DOHH2 (cell line): ENCODE measurements at regions not wholly inside any gene's neighbourhood (a gene's known extent, or its start where the extent isn't known, plus 50 kb on each side); places are given as distances from the start of the nearest gene placed in this dataset.

Experiments
- CTCF ChIP-seq: fragments of 200-600 bp; sonication (generic); IDR thresholded peaks from one replicate; pipeline ENCODE4 v1.5.1; 2014; ENCODE audit warnings: antibody characterized with exemption, mild to moderate bottlenecking, low read depth, low read length; ENCODE audit not compliant: poor library complexity, severe bottlenecking
- EZH2phosphoT487 ChIP-seq: fragments of 200-600 bp; sonication (generic); IDR thresholded peaks from 2 replicates; pipeline ENCODE4 v1.6.1; 2017; ENCODE audit warnings: borderline replicate concordance, mild to moderate bottlenecking, antibody characterized with exemption, low read length, moderate library complexity, mixed read lengths

DNA sequence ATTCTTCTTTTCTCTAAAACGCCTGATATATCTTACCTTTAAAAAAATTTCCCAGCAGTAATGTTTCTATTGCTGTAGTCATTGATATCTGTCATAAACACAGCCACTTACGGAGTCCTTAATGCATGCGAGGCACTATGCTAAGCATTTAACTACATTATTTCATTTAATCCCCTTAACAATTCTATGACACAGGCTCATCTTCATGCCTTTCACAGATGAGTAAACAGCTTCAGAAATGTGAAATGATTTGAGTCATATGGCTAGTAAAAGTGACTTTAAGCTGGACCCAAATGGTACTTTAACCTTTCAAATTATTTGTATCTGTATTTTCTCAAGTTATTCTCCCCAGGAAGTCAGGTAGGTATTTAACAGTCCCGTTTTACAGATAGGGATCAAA, 125.1 kb upstream of the FGGY start:
- TF ChIP-seq CTCF (no peak), EZH2phosphoT487 (no peak)
